ENCODE measurements at regions not wholly inside any gene's neighbourhood (a gene's known extent, or its start where the extent isn't known, plus 50 kb on each side); places are given as distances from the start of the nearest gene placed in this dataset.

DNA sequence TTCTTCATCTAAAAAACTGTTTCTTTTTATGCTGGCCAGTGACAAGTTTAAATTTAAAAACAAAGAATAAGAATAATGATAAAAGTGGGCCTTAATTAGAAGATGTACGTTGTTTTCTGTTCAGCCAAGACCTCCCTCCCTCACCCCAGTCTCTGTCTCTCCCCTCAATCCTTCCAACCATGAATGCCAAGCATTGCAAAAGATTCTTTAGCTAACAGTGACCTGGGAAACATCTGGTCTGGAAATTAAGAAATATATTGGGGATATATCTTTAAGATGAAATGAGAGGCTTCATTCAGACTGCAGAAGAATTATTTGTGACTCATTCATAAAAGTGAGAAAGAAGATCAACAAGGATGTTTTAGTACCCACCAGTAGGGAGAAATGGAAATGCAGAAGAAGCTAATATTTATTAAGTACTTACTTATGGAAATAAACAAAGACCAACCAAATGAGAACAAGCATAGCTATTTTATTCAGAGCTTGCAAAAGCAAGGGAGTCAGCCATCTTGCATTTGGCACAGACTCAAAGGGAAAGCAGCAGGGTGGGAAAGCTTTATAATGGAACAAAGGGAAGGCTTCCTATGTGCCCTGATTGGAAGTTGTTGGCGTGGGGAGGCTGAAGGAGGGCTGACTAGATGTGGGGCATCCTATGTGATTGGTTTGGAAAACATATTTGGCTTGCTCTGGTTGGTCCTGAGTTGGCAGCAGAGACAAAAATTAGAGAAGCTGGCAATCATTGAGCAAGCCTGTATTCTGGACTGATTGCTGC is 595.4 kb upstream of the GHITM start:
- TF ChIP-seq, protein P1, sequence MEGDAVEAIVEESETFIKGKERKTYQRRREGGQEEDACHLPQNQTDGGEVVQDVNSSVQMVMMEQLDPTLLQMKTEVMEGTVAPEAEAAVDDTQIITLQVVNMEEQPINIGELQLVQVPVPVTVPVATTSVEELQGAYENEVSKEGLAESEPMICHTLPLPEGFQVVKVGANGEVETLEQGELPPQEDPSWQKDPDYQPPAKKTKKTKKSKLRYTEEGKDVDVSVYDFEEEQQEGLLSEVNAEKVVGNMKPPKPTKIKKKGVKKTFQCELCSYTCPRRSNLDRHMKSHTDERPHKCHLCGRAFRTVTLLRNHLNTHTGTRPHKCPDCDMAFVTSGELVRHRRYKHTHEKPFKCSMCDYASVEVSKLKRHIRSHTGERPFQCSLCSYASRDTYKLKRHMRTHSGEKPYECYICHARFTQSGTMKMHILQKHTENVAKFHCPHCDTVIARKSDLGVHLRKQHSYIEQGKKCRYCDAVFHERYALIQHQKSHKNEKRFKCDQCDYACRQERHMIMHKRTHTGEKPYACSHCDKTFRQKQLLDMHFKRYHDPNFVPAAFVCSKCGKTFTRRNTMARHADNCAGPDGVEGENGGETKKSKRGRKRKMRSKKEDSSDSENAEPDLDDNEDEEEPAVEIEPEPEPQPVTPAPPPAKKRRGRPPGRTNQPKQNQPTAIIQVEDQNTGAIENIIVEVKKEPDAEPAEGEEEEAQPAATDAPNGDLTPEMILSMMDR (IDR thresholded peaks at IDR 0.05): no peak
- TF ChIP-seq POLR2AphosphoS5 (IDR thresholded peaks at IDR 0.05): no peak
